ENCODE measurements at regions not wholly inside any gene's neighbourhood (a gene's known extent, or its start where the extent isn't known, plus 50 kb on each side); places are given as distances from the start of the nearest gene placed in this dataset.

- peak; percentile 9; the same call in 1 of the 2 replicates for TF ChIP-seq MAFF (IDR thresholded peaks at IDR 0.05; ENCODE audit: low read length)
- no peak for TF ChIP-seq TOE1 (IDR thresholded peaks at IDR 0.05; ENCODE audit: borderline replicate concordance)
- no peak for TF ChIP-seq TOE1 (CRISPR knock-in tag; IDR thresholded peaks at IDR 0.05; ENCODE audit: borderline replicate concordance, low read depth)
These were observed 448.7 kb upstream of the TCF4 start (continued) for GRCh38 chr18:56036741-56037140.

GRCh38 chr18:56035546-56035945, 447.6 kb upstream of the TCF4 start:
- FAIRE-seq (no peak), DNase-seq (ENCODE audit: extremely low read depth in 1 of 4, low spot score in 3 of 4) (no peak), ATAC-seq (no peak)
- POLR2A ChIA-PET = interaction anchor here (0.9 kb wide), 1 partner anchor 11 kb away, joined by 3 read pairs; no protein-coding TSS in a partner anchor
- in situ Hi-C loops (cut with MboI) = no loop called here
- intact Hi-C loops (cut with micrococcal nuclease) = no loop called here
- Histone ChIP-seq H3K4me2 (ENCODE audit: insufficient read depth, low read length) (no peak overlapping the region), H3K79me2 (ENCODE audit: control insufficient read depth, insufficient read depth, low read length) (no peaks in the 10 kb centered on the region), H4K20me1 (replicated peaks; ENCODE audit: control insufficient read depth, insufficient read depth, low read length) (no peaks in the 10 kb centered on the region), H3K27me3 (ENCODE audit: control insufficient read depth in 2 of 2, insufficient read depth in 2 of 2, low read length in 2 of 2) (peaks cover 0 to 3% of the 10 kb centered on the region in 2 experiments; a peak in 1 of 5 replicates), H3K9ac (ENCODE audit: insufficient read depth in 1 of 2, low read depth in 2 of 2, low read length in 2 of 2) (no peak overlapping the region), H3K9me3 (replicated peaks; ENCODE audit: control insufficient read depth, insufficient read depth, low read depth, low read length) (no peaks in the 10 kb centered on the region), H3K4me1 (replicated peaks in 1 of 2; ENCODE audit: control insufficient read depth in 2 of 2, insufficient read depth in 2 of 2, low read length in 2 of 2) (no peaks in the 10 kb centered on the region), H2AFZ (ENCODE audit: low read depth, low read length) (no peak overlapping the region), H3K27ac (ENCODE audit: extremely low read depth, low read depth, low read length) (no peak overlapping the region), H3K36me3 (ENCODE audit: control insufficient read depth, insufficient read depth, low read length) (no peaks in the 10 kb centered on the region), H3K4me3 (no peak overlapping the region), H3K9me1 (ENCODE audit: control insufficient read depth, insufficient read depth, low read length) (no peaks in the 10 kb centered on the region)
- TF ChIP-seq NR2C2 (CRISPR knock-in tag; IDR thresholded peaks at IDR 0.05) (no peak), NR2C2 (tag; IDR thresholded peaks at IDR 0.05) (no peak), ZNF431 (CRISPR knock-in tag; IDR thresholded peaks at IDR 0.05) (no peak), MTA3 (IDR thresholded peaks at IDR 0.05; ENCODE audit: borderline replicate concordance) (no peak), ZNF518B (CRISPR knock-in tag; IDR thresholded peaks at IDR 0.05) (no peak)
- CTCF ChIA-PET (ENCODE audit: low intra/inter-chr PET ratio) = no interaction called here
- 7% methylated on average over 3 of the region's 3 CpGs for WGBS (ENCODE audit: insufficient coverage, low coverage, missing lambda C conversion rate)
- BruUV-seq (replicated peaks) = no TSS peak
